GM23338 (cell line): ENCODE measurements at regions not wholly inside any gene's neighbourhood (a gene's known extent, or its start where the extent isn't known, plus 50 kb on each side); places are given as distances from the start of the nearest gene placed in this dataset.
A peak's percentile ranks its signal among the peaks of the same experiment; 100 is the strongest.

ENCODE experiments used
- ATAC-seq: fragments of 200-7000 bp; cut with Tn5 transposase; 3 replicates; pipeline ENCODE4 v1.9.1; 2020
- DNase-seq: peaks from one replicate; pipeline ENCODE4 v3.0.0-alpha.2; 2015; ENCODE audit warnings: low spot score
- H2AFZ ChIP-seq: fragments of 200-600 bp; sonication (generic); 2 replicates; pipeline ENCODE4 v1.8.0; 2016; ENCODE audit warnings: antibody characterized with exemption, mild to moderate bottlenecking, moderate library complexity
- H3F3A ChIP-seq: fragments of 200-600 bp; sonication (generic); replicated peaks from 2 replicates; pipeline ENCODE4 v1.8.0; 2017; ENCODE audit warnings: antibody characterized with exemption, mixed run types, low read depth
- H3K27ac ChIP-seq: fragments of 200-600 bp; sonication (generic); 2 replicates; pipeline ENCODE4 v1.6.1; 2016; ENCODE audit warnings: low read depth
- H3K27me3 ChIP-seq: fragments of 200-600 bp; sonication (generic); 2 replicates; pipeline ENCODE4 v1.8.0; 2016; ENCODE audit warnings: mild to moderate bottlenecking, mixed run types, moderate library complexity; ENCODE audit not compliant: insufficient read depth
- H3K36me3 ChIP-seq: fragments of 200-600 bp; sonication (generic); 2 replicates; pipeline ENCODE4 v1.8.0; 2016; ENCODE audit warnings: mild to moderate bottlenecking; ENCODE audit not compliant: insufficient read depth
- H3K4me1 ChIP-seq: fragments of 200-600 bp; sonication (generic); 2 replicates; pipeline ENCODE4 v1.8.0; 2016; ENCODE audit warnings: mild to moderate bottlenecking, moderate library complexity; ENCODE audit not compliant: insufficient read depth
- H3K4me2 ChIP-seq: fragments of 200-600 bp; sonication (generic); 2 replicates; pipeline ENCODE4 v1.7.1; 2017; ENCODE audit warnings: mixed run types
- H3K4me3 ChIP-seq: fragments of 200-600 bp; sonication (generic); 2 replicates; pipeline ENCODE4 v1.6.1; 2016; ENCODE audit warnings: mixed run types
- H3K79me2 ChIP-seq: fragments of 200-600 bp; sonication (generic); replicated peaks from 2 replicates; pipeline ENCODE4 v1.8.0; 2017; ENCODE audit warnings: mild to moderate bottlenecking; ENCODE audit not compliant: insufficient read depth
- H3K9me2 ChIP-seq: fragments of 200-600 bp; sonication (generic); 2 replicates; pipeline ENCODE4 v1.8.0; 2017; ENCODE audit not compliant: insufficient read depth
- H4K20me1 ChIP-seq: fragments of 200-600 bp; sonication (generic); replicated peaks from 2 replicates; pipeline ENCODE4 v1.8.0; 2017; ENCODE audit warnings: mild to moderate bottlenecking; ENCODE audit not compliant: insufficient read depth
- H3K27ac Mint-ChIP-seq: 2 replicates; pipeline ENCODE4 v1.8.0; 2020; ENCODE audit warnings: inconsistent platforms, mild to moderate bottlenecking, moderate library complexity, mixed read lengths
- H3K27me3 Mint-ChIP-seq: 3 replicates; pipeline ENCODE4 v1.8.0; 2022; ENCODE audit warnings: low read depth, mild to moderate bottlenecking, moderate library complexity, mixed read lengths, inconsistent platforms; ENCODE audit not compliant: insufficient read depth, poor library complexity
- H3K36me3 Mint-ChIP-seq: 3 replicates; pipeline ENCODE4 v1.8.0; 2021; ENCODE audit warnings: low read depth, mild to moderate bottlenecking, inconsistent platforms, moderate library complexity, mixed read lengths
- H3K4me1 Mint-ChIP-seq: 3 replicates; pipeline ENCODE4 v1.8.0; 2020; ENCODE audit warnings: mild to moderate bottlenecking, inconsistent platforms, mixed read lengths
- H3K4me3 Mint-ChIP-seq: 3 replicates; pipeline ENCODE4 v1.8.0; 2021; ENCODE audit warnings: moderate library complexity, mild to moderate bottlenecking, inconsistent platforms, mixed read lengths
- H3K9me3 Mint-ChIP-seq: 3 replicates; pipeline ENCODE4 v1.8.0; 2020; ENCODE audit warnings: moderate library complexity, mild to moderate bottlenecking, inconsistent platforms, mixed read lengths
- CTCF ChIP-seq, 2 experiments: fragments of 200-600 bp in 1 of 2; sonication (generic) in 1 of 2; conservative IDR thresholded peaks; 2 replicates each; pipeline versions ENCODE4 v1.5.1 to v1.6.1; 2016 to 2017; ENCODE audit warnings: antibody characterized with exemption in 2 of 2, low read depth in 2 of 2, mild to moderate bottlenecking in 2 of 2, moderate library complexity in 1 of 2
- ETS1 ChIP-seq: IDR thresholded peaks from 2 replicates; pipeline ENCODE4 v1.6.1; 2016; ENCODE audit warnings: antibody characterized with exemption
- JUNB ChIP-seq: IDR thresholded peaks from one replicate; pipeline ENCODE4 v1.6.1; 2016; ENCODE audit warnings: antibody characterized with exemption; ENCODE audit not compliant: unreplicated experiment
- REST ChIP-seq: IDR thresholded peaks from one replicate; pipeline ENCODE4 v1.6.1; 2018; ENCODE audit warnings: antibody characterized with exemption; ENCODE audit not compliant: unreplicated experiment
- ZNF114 ChIP-seq: fragments of 250-450 bp; sonication (Bioruptor Pico); IDR thresholded peaks from 2 replicates; pipeline ENCODE4 v1.5.0; 2020; ENCODE audit warnings: mild to moderate bottlenecking, moderate library complexity
- ZNF331 ChIP-seq: fragments of 250-450 bp; sonication (Bioruptor Pico); IDR thresholded peaks from 2 replicates; pipeline ENCODE4 v1.5.0; 2020; ENCODE audit warnings: low read depth, mild to moderate bottlenecking, moderate library complexity

GRCh38 chr2:5842326-5842725 is 150.1 kb downstream of the SOX11 start (continued):
- no peak for TF ChIP-seq CTCF (conservative IDR thresholded peaks at IDR 0.05; ENCODE audit: low read depth in 2 of 2)
- no peak for TF ChIP-seq ZNF331 (CRISPR knock-in tag)

GRCh38 chr2:5845798-5846330 is 153.7 kb downstream of the SOX11 start:
- Mint-ChIP-seq H3K27me3 (peaks cover 2% of the 10 kb centered on the region), H3K9me3 (peaks cover 3% of the 10 kb centered on the region), H3K36me3 (no peaks in the 10 kb centered on the region), H3K4me1 (no peaks in the 10 kb centered on the region), H3K4me3 (no peak overlapping the region), H3K27ac (no peak overlapping the region)
- no peaks in the 10 kb centered on the region for H3F3A ChIP-seq
- TF ChIP-seq JUNB (no peak), CTCF (conservative IDR thresholded peaks at IDR 0.05; ENCODE audit: low read depth in 2 of 2) (peak in 1 of 2 experiments; percentile 21; a peak in 1 of 4 replicates)
- H3K4me3 ChIP-seq = no peak overlapping the region
- H3K79me2 ChIP-seq = no peaks in the 10 kb centered on the region
- ATAC-seq = no peak
- no peak overlapping the region for H3K4me2 ChIP-seq
- H4K20me1 ChIP-seq = no peaks in the 10 kb centered on the region
- no peaks in the 10 kb centered on the region for H3K9me2 ChIP-seq
- H2AFZ ChIP-seq = no peak overlapping the region
- no peak overlapping the region for H3K27ac ChIP-seq
- no peaks in the 10 kb centered on the region for H3K27me3 ChIP-seq
- H3K36me3 ChIP-seq = no peaks in the 10 kb centered on the region
- H3K4me1 ChIP-seq = no peaks in the 10 kb centered on the region
- no peak for DNase-seq

GRCh38 chr2:5846881-5847280 is 154.7 kb downstream of the SOX11 start:
- no peak for ATAC-seq
- no peaks in the 10 kb centered on the region for H4K20me1 ChIP-seq
- no peak overlapping the region for H3K27ac Mint-ChIP-seq
- TF ChIP-seq REST (no peak), ETS1 (no peak), ZNF114 (no peak)
- no peaks in the 10 kb centered on the region for H3K79me2 ChIP-seq
- H3F3A ChIP-seq = no peaks in the 10 kb centered on the region
- H3K4me2 ChIP-seq = no peak overlapping the region
- no peaks in the 10 kb centered on the region for H3K27me3 ChIP-seq
- no peak overlapping the region for H2AFZ ChIP-seq
- H3K36me3 Mint-ChIP-seq = no peaks in the 10 kb centered on the region
- H3K4me3 Mint-ChIP-seq = no peak overlapping the region
- H3K9me2 ChIP-seq = no peaks in the 10 kb centered on the region
- H3K27me3 Mint-ChIP-seq = peaks cover 2% of the 10 kb centered on the region
- no peak overlapping the region for H3K4me3 ChIP-seq
- H3K36me3 ChIP-seq = no peaks in the 10 kb centered on the region
- no peaks in the 10 kb centered on the region for H3K4me1 Mint-ChIP-seq
- H3K4me1 ChIP-seq = no peaks in the 10 kb centered on the region
- DNase-seq = no peak
- no peak overlapping the region for H3K27ac ChIP-seq
- H3K9me3 Mint-ChIP-seq = peaks cover 5% of the 10 kb centered on the region
